Common myeloid progenitor, CD34-positive (primary cell): ENCODE measurements at regions not wholly inside any gene's neighbourhood (a gene's known extent, or its start where the extent isn't known, plus 50 kb on each side); places are given as distances from the start of the nearest gene placed in this dataset.

Experiments used
- CTCF ChIA-PET: fragments of 350-600 bp; sonication (Branson Sonifier 250); formaldehyde crosslinking; loops from one replicate; lab custom pipeline; 2021; ENCODE audit warnings: antibody characterized with exemption; lab: Charles Lee
- POLR2A ChIA-PET: fragments of 350-600 bp; sonication (Branson Sonifier 250); formaldehyde crosslinking; loops from one replicate; lab custom pipeline; 2021; ENCODE audit warnings: antibody characterized with exemption; lab: Charles Lee
- DNase-seq, 3 donors: peaks; one replicate each; pipeline versions ENCODE4 v3.0.0 to v3.0.0-alpha.2; 2013
- H3K27ac ChIP-seq, 2 experiments: 1 replicate in 1 of 2; 2 replicates in 1 of 2; pipeline ENCODE4 v1.7.0; 2013; ENCODE audit warnings: inconsistent platforms in 2 of 2, low read length in 2 of 2, mild to moderate bottlenecking in 2 of 2, low read depth in 1 of 2, moderate library complexity in 1 of 2; ENCODE audit not compliant: severe bottlenecking in 2 of 2, insufficient read depth in 1 of 2, poor library complexity in 1 of 2
- H3K27me3 ChIP-seq, 5 experiments: replicated peaks in 2 of 5; 1 replicate in 3 of 5; 2 replicates in 2 of 5; pipeline versions ENCODE4 v1.6.1 to v1.7.0; 2013; ENCODE audit warnings: low read length in 4 of 5, mild to moderate bottlenecking in 2 of 5, moderate library complexity in 2 of 5, inconsistent platforms in 1 of 5; ENCODE audit not compliant: insufficient read depth in 5 of 5, control insufficient read depth in 4 of 5
- H3K36me3 ChIP-seq, 4 experiments: 1 replicate in 2 of 4; 2 replicates in 2 of 4; pipeline versions ENCODE4 v1.6.1 to v1.7.0; 2013; ENCODE audit warnings: low read length in 3 of 4, control low read depth in 1 of 4, mild to moderate bottlenecking in 1 of 4; ENCODE audit not compliant: control insufficient read depth in 4 of 4, insufficient read depth in 4 of 4
- H3K4me1 ChIP-seq, 4 experiments: 1 replicate in 3 of 4; 2 replicates in 1 of 4; pipeline versions ENCODE4 v1.6.1 to v1.7.1; 2013; ENCODE audit warnings: low read length in 3 of 4, mild to moderate bottlenecking in 3 of 4, control low read depth in 1 of 4, inconsistent platforms in 1 of 4, moderate library complexity in 1 of 4; ENCODE audit not compliant: control insufficient read depth in 4 of 4, insufficient read depth in 4 of 4; ENCODE audit errors: control extremely low read depth in 1 of 4
- H3K4me3 ChIP-seq, 7 experiments: 1 replicate in 4 of 7; 2 replicates in 3 of 7; pipeline versions ENCODE4 v1.5.1 to v1.7.0; 2013; ENCODE audit warnings: mild to moderate bottlenecking in 7 of 7, low read length in 6 of 7, moderate library complexity in 6 of 7, inconsistent platforms in 2 of 7, low read depth in 2 of 7, control low read depth in 1 of 7; ENCODE audit not compliant: insufficient read depth in 4 of 7, control insufficient read depth in 1 of 7; ENCODE audit errors: extremely low read depth in 1 of 7
- H3K9me3 ChIP-seq, 5 experiments: 1 replicate in 4 of 5; 2 replicates in 1 of 5; pipeline versions ENCODE4 v1.6.1 to v1.7.1; 2013; ENCODE audit warnings: low read length in 4 of 5, mild to moderate bottlenecking in 2 of 5, inconsistent platforms in 1 of 5, low read depth in 1 of 5, moderate library complexity in 1 of 5; ENCODE audit not compliant: control insufficient read depth in 4 of 5, insufficient read depth in 2 of 5; ENCODE audit errors: control extremely low read depth in 1 of 5
- WGBS: methylation state at CpG from one replicate; pipeline ENCODE4 v1.1.5; 2013; ENCODE audit not compliant: insufficient coverage; 5-methylcytosine and 5-hydroxymethylcytosine counted together

DNA sequence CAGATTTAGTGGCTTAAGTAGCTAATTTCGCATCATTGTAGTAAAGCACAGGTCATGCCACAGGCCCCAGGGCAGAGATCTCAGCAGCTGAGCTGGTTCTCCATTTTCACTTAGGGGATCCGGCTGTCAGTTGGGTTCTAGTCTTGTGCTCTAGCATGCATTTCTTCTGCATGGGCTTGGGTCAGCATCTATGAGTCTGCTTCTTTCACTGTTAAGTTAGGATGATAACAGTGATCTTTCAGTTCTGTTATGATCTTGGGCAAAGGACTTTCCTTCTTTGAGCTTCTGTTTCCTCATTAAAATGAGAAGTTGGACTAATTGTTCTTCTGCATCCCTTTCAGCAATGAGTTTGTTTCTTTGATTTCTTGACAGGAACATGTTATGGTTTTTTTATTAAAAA lies 123.6 kb upstream of the DNAH14 start:
- ChIA-PET POLR2A (no interaction called here), CTCF (no interaction called here)
- no peak for DNase-seq
- Histone ChIP-seq H3K4me1 (no peaks in the 10 kb centered on the region), H3K4me3 (no peak overlapping the region), H3K27ac (no peak overlapping the region), H3K36me3 (no peaks in the 10 kb centered on the region), H3K27me3 (no peaks in the 10 kb centered on the region), H3K9me3 (peaks cover 0 to 4% (median 0%) of the 10 kb centered on the region in 5 experiments)
- WGBS: 90% methylated on average over 2 of the region's 2 CpGs

DNA sequence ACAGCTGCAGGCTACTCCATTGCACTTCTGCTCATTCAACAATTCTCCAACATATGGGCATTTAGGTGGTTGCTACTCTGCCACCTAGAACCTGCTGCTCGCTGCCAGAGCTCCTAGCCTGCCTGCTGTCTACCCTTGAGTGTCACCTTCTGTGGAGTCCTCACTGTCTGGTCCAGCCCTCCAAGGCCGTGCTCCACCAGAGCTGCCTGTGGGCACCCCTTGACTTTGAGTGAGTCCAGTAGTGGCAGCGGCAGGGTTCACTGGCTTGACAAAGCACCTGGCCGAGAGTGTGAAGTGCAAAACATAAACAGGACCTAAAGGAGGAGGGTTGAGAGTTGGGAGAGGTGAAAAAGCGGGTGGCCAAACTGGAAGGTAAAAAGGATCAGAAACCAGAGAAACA lies 120.3 kb upstream of the DNAH14 start:
- peaks cover 0 to 7% (median 3%) of the 10 kb centered on the region in 5 experiments for H3K9me3 ChIP-seq
- no peaks in the 10 kb centered on the region for H3K4me1 ChIP-seq
- 100% methylated on average over 4 of the region's 5 CpGs for WGBS
- no peaks in the 10 kb centered on the region for H3K36me3 ChIP-seq
- no peak for DNase-seq
- no peak overlapping the region for H3K27ac ChIP-seq
- CTCF ChIA-PET: no interaction called here
- no peaks in the 10 kb centered on the region for H3K27me3 ChIP-seq
- H3K4me3 ChIP-seq: no peak overlapping the region
- POLR2A ChIA-PET: no interaction called here

DNA sequence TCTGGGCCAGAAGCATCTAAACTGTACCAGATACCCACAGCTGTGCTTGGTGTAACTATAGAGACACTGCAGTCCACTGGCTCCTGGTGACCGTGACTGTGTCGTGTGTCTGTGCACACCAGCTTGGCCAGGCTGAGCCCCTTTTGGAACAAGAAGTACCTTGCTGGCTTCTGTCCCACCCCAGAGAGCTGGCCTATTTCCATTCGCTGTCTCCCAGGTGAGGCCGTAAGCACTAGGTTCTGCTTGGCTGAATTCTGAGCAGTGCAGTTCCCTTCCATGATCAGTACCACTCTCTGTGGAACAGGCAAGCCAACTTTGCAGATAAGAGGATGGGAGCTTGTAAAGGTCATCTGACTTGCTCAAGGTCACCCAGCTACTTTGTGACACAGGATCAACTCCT lies 119.9 kb upstream of the DNAH14 start:
- ChIA-PET POLR2A (no interaction called here), CTCF (no interaction called here)
- Histone ChIP-seq H3K4me3 (no peak overlapping the region), H3K27ac (no peak overlapping the region), H3K36me3 (no peaks in the 10 kb centered on the region), H3K9me3 (peaks cover 0 to 7% (median 3%) of the 10 kb centered on the region in 5 experiments), H3K27me3 (no peaks in the 10 kb centered on the region), H3K4me1 (no peaks in the 10 kb centered on the region)
- DNase-seq: no peak
- WGBS: 97% methylated on average over 3 of the region's 4 CpGs

DNA sequence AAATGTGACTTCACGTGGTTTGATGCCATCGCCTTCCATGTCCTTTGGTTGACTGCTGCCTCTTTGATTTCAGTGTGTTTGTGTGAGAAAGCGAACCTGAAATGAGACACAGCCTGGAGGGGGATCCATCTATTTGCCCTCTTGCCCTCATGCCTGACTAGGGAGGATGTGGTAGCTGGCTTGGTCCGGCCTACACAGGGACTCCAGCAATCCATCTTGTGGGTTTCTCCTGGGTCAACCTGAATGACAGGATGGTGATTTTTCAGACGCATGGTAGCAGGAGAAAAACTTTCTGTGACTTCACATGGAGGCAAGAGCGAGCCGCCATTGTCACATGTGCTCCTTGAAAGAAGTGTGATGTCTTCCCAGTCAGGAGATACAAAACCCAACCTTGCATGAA lies 117.9 kb upstream of the DNAH14 start:
- 95% methylated on average over 7 of the region's 7 CpGs for WGBS
- POLR2A ChIA-PET: no interaction called here
- Histone ChIP-seq H3K9me3 (peaks cover 0 to 7% (median 3%) of the 10 kb centered on the region in 5 experiments), H3K27ac (no peak overlapping the region), H3K27me3 (no peaks in the 10 kb centered on the region), H3K4me3 (no peak overlapping the region), H3K36me3 (no peaks in the 10 kb centered on the region), H3K4me1 (no peaks in the 10 kb centered on the region)
- CTCF ChIA-PET: no interaction called here
- no peak for DNase-seq

DNA sequence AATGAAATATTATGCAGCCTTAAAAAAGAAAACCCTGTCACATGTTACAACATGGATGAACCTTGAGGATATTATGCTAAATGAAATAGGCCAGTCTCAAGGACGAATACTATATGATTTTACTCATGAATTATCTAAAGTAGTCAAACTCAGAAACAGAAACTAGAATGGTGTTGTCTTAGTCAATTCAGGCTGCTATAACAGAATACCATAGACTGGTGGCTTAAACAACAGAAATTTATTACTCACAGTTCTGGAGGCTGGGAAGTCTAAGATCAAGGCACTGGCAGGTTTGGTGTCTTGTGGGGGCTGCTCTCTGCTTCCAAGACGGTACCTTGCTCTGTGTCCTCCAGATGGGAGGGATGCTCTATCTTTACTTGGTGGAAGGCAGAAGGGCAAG lies 113.8 kb upstream of the DNAH14 start:
- Histone ChIP-seq H3K4me3 (no peak overlapping the region), H3K4me1 (no peaks in the 10 kb centered on the region), H3K9me3 (peaks cover 0 to 10% (median 7%) of the 10 kb centered on the region in 5 experiments), H3K36me3 (no peaks in the 10 kb centered on the region), H3K27ac (no peak overlapping the region), H3K27me3 (peaks cover 0 to 3% (median 0%) of the 10 kb centered on the region in 5 experiments)
- no peak for DNase-seq
- CTCF ChIA-PET: no interaction called here
- no CpG with 5 or more reads among the region's 2 CpGs for WGBS
- POLR2A ChIA-PET: no interaction called here

DNA sequence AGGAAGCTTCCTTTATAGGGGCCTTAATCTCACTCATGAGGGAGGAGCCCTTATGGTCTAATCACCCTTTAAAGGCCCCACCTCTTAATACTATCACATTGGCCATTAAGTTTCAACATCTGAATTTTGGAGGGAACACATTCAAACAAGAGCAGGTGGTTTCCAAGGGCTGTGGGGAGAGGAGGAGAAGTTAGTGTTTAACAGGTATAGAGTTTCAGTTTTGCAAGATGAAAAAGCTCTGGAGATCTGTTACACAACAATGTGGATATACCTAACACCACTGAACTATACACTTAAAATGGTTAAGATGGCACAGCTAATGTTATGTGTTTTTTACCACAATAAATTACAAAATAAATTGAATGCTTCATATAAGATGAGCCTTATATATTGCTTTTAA lies 113.4 kb upstream of the DNAH14 start:
- no peaks in the 10 kb centered on the region for H3K4me1 ChIP-seq
- peaks cover under 1 to 14% (median 7%) of the 10 kb centered on the region in 5 experiments for H3K9me3 ChIP-seq
- H3K36me3 ChIP-seq: no peaks in the 10 kb centered on the region
- POLR2A ChIA-PET: no interaction called here
- H3K27ac ChIP-seq: no peak overlapping the region
- peaks cover 0 to 3% (median 0%) of the 10 kb centered on the region in 5 experiments for H3K27me3 ChIP-seq
- no peak overlapping the region for H3K4me3 ChIP-seq
- CTCF ChIA-PET: no interaction called here
- no peak for DNase-seq

DNA sequence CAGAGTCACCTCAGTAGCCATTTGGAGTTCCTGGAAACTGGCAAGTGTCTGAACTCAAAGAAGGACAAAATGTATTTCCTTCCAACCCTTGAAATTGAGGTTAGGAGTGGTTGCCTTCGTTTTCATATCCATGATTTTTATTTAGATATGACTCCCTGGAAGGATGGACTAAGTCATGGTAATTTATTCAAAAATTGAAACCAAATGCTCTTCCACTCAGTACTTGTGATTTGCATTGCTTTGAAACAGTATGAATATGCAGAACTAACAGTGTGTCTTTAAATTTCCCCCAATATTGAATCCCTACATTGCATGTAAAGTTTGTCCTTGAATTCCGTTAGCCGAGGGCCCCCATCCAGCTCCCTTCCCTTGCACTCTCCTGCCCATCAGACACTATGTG lies 112.1 kb upstream of the DNAH14 start:
- 100% methylated on average over 2 of the region's 3 CpGs for WGBS
- peaks cover 0 to 3% (median 0%) of the 10 kb centered on the region in 5 experiments for H3K27me3 ChIP-seq
- ChIA-PET POLR2A (no interaction called here), CTCF (no interaction called here)
- no peak overlapping the region for H3K27ac ChIP-seq
- H3K4me3 ChIP-seq: no peak overlapping the region
- no peak for DNase-seq
- no peaks in the 10 kb centered on the region for H3K4me1 ChIP-seq
- no peaks in the 10 kb centered on the region for H3K36me3 ChIP-seq
- H3K9me3 ChIP-seq: peaks cover 0 to 18% (median 4%) of the 10 kb centered on the region in 5 experiments
